Choroid plexus epithelial cell (primary cell): ENCODE measurements at regions not wholly inside any gene's neighbourhood (a gene's known extent, or its start where the extent isn't known, plus 50 kb on each side); places are given as distances from the start of the nearest gene placed in this dataset.

Experiments used
- DNase-seq: peaks from one replicate; pipeline ENCODE4 v3.0.0-alpha.2; 2010; ENCODE audit warnings: low read depth
- H3K4me3 ChIP-seq: 2 replicates; pipeline ENCODE4 v1.5.1; 2011; ENCODE audit warnings: low read depth, mild to moderate bottlenecking, control low read depth, low read length, moderate library complexity
- TF ChIP-seq, protein P1 (sequence below): conservative IDR thresholded peaks from 2 replicates; pipeline ENCODE4 v1.5.1; 2011; ENCODE audit warnings: low read depth, mild to moderate bottlenecking, control low read depth, inconsistent platforms, low read length, moderate library complexity

GRCh38 chr7:43791-44540, 148.4 kb upstream of the FAM20C start:
- no peak overlapping the region for H3K4me3 ChIP-seq
- no peak for DNase-seq
- TF ChIP-seq, protein P1, sequence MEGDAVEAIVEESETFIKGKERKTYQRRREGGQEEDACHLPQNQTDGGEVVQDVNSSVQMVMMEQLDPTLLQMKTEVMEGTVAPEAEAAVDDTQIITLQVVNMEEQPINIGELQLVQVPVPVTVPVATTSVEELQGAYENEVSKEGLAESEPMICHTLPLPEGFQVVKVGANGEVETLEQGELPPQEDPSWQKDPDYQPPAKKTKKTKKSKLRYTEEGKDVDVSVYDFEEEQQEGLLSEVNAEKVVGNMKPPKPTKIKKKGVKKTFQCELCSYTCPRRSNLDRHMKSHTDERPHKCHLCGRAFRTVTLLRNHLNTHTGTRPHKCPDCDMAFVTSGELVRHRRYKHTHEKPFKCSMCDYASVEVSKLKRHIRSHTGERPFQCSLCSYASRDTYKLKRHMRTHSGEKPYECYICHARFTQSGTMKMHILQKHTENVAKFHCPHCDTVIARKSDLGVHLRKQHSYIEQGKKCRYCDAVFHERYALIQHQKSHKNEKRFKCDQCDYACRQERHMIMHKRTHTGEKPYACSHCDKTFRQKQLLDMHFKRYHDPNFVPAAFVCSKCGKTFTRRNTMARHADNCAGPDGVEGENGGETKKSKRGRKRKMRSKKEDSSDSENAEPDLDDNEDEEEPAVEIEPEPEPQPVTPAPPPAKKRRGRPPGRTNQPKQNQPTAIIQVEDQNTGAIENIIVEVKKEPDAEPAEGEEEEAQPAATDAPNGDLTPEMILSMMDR, result no peak

- H3K4me3 ChIP-seq, result no peak overlapping the region
- TF ChIP-seq, protein P1, result no peak
- DNase-seq, result no peak
These were observed 147.9 kb upstream of the FAM20C start for GRCh38 chr7:44541-44896.

DNA sequence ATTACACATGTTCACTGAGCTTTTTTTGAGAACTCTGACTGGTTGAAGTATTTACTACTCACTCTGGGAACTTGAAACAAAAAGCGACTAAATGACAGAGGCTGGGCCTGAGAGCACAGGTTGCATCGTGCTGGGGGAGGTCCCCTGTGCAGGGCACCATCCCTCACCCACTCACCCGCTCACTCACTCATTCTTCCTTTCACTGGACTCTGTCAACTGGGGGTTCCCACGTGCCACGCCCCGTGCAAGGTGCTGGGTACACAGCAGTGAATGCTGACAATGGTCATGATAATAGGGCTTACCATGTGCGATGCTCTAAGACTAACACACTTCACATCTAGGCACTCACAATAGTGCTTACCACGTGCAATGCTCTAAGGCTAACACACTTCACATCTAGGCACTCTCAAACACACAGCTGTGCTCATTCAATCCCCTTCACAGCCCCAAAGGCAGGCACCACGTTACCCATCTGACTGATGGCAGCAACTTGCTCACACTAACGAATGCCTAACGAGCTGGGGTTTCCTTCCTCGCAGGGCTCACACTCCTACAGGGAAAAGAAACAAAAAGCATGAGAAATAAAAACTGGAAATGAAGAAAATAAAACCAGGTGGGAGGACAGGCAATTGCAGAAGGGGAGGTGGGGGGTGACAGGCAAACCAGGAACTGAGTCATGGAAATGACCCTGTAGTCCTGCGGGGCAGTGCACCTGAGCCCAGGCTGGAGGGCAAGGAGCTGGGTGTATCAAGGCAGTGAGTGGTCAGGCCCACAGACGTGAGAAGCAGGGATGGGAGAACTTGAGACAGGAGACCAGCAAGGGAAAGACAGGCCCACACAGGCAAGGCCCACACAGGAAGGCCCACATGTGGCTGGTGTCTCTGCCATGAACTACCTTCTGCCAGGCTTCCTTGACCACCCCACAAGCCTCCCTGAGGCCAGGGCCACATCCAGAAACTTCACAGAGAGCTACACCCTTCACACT, 147.0 kb upstream of the FAM20C start:
- DNase-seq, result no peak
- H3K4me3 ChIP-seq, result no peak overlapping the region
- TF ChIP-seq, protein P1, result no peak

GRCh38 chr7:46123-46829, 146.1 kb upstream of the FAM20C start:
- TF ChIP-seq, protein P1, result no peak
- H3K4me3 ChIP-seq, result no peak overlapping the region
- DNase-seq, result no peak

DNA sequence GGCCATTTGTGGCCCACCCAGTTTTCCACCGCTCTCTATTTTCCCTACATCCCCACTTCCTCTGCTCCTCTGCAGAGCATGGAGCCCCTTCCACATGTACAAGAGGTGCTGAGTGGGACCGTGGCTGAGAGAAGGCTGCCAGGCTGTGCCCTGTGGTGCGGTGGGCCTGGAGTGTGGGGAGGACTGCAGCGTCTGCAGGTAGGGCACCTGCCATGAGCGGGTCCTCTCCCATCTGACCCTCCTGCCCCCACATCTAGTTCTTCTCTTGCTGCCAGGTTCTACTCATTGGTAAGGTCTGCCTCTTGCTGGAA, 145.6 kb upstream of the FAM20C start:
- TF ChIP-seq, protein P1, result no peak
- no peak for DNase-seq
- H3K4me3 ChIP-seq, result no peak overlapping the region

DNA sequence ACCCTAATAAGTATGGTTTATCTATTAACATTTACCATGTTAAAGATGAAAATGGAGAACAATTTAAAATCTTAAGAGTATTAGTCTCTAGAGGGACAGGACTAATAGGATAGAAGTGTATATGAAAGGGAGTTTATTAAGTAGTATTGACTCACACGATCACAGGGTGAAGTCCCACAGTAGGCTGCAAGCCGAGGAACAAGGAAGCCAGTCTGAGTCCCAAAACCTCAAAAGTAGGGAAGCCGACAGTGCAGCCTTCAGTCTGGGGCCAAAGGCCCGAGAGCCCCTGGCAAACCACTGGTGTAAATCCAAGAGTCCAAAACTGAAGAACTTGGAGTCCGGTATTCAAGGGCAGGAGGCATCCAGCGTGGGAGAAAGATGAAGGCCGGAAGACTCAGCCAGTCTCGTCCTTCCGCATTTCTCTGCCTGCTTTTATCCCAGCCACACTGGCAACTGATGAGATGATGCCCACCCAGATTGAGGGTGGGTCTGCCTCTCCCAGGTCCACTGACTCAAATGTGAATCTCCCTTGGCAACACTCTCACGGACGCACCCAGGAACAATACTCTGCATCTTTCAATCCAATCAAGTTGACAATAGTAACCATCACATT, 140.8 kb upstream of the FAM20C start:
- no peak for DNase-seq
- H3K4me3 ChIP-seq, result no peak overlapping the region

More for the DNA sequence above, 140.8 kb upstream of the FAM20C start:
- TF ChIP-seq, protein P1, result no peak
